Astrocyte of the cerebellum (primary cell): ENCODE measurements at regions not wholly inside any gene's neighbourhood (a gene's known extent, or its start where the extent isn't known, plus 50 kb on each side); places are given as distances from the start of the nearest gene placed in this dataset.

ENCODE experiments used
- DNase-seq: peaks from one replicate; pipeline ENCODE4 v3.0.0-alpha.2; 2011; ENCODE audit warnings: low read depth
- H3K4me3 ChIP-seq: 2 replicates; pipeline ENCODE4 v1.5.1; 2011; ENCODE audit warnings: mild to moderate bottlenecking, low read depth, low read length, moderate library complexity
- CTCF ChIP-seq: IDR thresholded peaks from 2 replicates; pipeline ENCODE4 v1.5.1; 2012; ENCODE audit warnings: low read length, low read depth, moderate library complexity, mild to moderate bottlenecking; ENCODE audit errors: missing control alignments
- in situ Hi-C: cut with HindIII; loops from 2 replicates; pipeline ENCODE4 v1.10.0; 2017; ENCODE audit warnings: low sequenced_read_pairs

- no peak for DNase-seq
- H3K4me3 ChIP-seq: no peak overlapping the region
- TF ChIP-seq CTCF: no peak
- in situ Hi-C loops: no loop called here
Observed at GRCh38 chr21:38054334-38054733, 138.1 kb upstream of the KCNJ6 start.

GRCh38 chr21:38056481-38056880, 140.2 kb upstream of the KCNJ6 start:
- in situ Hi-C loops: no loop called here
- TF ChIP-seq CTCF: no peak
- DNase-seq: no peak
- no peak overlapping the region for H3K4me3 ChIP-seq

GRCh38 chr21:38057626-38058025, 141.4 kb upstream of the KCNJ6 start:
- no peak for DNase-seq
- no peak for TF ChIP-seq CTCF
- no peak overlapping the region for H3K4me3 ChIP-seq
- in situ Hi-C loops: no loop called here

GRCh38 chr21:38060533-38060932, 144.3 kb upstream of the KCNJ6 start:
- DNase-seq: no peak
- TF ChIP-seq CTCF: no peak
- H3K4me3 ChIP-seq: no peak overlapping the region
- in situ Hi-C loops: no loop called here

- TF ChIP-seq CTCF: no peak
- in situ Hi-C loops: no loop called here
- no peak overlapping the region for H3K4me3 ChIP-seq
- no peak for DNase-seq
Observed at GRCh38 chr21:38067086-38067739, 151.0 kb upstream of the KCNJ6 start.

- TF ChIP-seq CTCF: no peak
- in situ Hi-C loops: no loop called here
- no peak for DNase-seq
Observed at GRCh38 chr21:38072489-38072888, 156.2 kb upstream of the KCNJ6 start.

More at GRCh38 chr21:38072489-38072888, 156.2 kb upstream of the KCNJ6 start:
- no peak overlapping the region for H3K4me3 ChIP-seq
